ENCODE measurements at regions not wholly inside any gene's neighbourhood (a gene's known extent, or its start where the extent isn't known, plus 50 kb on each side); places are given as distances from the start of the nearest gene placed in this dataset.

DNA sequence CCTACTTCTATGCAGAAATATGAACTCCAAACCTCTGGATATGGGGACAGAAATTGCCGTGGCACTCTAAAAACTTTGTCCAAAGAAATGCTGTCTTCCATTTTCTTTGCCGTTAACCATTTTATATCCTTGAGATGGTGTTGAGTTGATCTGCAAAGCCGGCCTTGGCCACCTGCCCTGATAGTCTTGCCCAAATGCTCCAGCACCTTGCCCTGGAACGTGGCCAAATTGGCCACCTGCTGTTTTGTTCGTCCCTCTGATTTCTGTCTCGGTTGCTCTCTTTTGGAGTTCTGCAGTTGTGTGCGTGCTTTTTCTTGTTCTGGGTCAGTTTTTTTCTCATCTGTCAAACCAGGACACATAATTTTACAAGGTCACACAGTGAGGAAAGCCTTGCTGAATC, 239.7 kb upstream of the GMDS start:
- Histone ChIP-seq H3K9ac (ENCODE audit: low read length in 3 of 3) (no peak overlapping the region), H3K4me3 (ENCODE audit: low read length in 3 of 3) (no peak overlapping the region), H3K9me3 (ENCODE audit: control insufficient read depth in 2 of 3, insufficient read depth in 1 of 3, low read length in 3 of 3) (peaks cover 0 to 8% (median 0%) of the 10 kb centered on the region in 3 donors), H3K36me3 (ENCODE audit: control insufficient read depth in 2 of 3, insufficient read depth in 3 of 3, low read length in 3 of 3) (no peaks in the 10 kb centered on the region), H3K4me1 (ENCODE audit: control insufficient read depth in 2 of 3, insufficient read depth in 2 of 3, low read depth in 1 of 3, low read length in 3 of 3) (no peaks in the 10 kb centered on the region), H3K27ac (ENCODE audit: low read depth in 2 of 2, low read length in 2 of 2) (no peak overlapping the region), H3K27me3 (ENCODE audit: control insufficient read depth, insufficient read depth, low read length) (no peaks in the 10 kb centered on the region)
- DNase-seq (no peak), FAIRE-seq (no peak)
- intact Hi-C loops (cut with DNase I), result no loop called here
- TF ChIP-seq, protein P1, sequence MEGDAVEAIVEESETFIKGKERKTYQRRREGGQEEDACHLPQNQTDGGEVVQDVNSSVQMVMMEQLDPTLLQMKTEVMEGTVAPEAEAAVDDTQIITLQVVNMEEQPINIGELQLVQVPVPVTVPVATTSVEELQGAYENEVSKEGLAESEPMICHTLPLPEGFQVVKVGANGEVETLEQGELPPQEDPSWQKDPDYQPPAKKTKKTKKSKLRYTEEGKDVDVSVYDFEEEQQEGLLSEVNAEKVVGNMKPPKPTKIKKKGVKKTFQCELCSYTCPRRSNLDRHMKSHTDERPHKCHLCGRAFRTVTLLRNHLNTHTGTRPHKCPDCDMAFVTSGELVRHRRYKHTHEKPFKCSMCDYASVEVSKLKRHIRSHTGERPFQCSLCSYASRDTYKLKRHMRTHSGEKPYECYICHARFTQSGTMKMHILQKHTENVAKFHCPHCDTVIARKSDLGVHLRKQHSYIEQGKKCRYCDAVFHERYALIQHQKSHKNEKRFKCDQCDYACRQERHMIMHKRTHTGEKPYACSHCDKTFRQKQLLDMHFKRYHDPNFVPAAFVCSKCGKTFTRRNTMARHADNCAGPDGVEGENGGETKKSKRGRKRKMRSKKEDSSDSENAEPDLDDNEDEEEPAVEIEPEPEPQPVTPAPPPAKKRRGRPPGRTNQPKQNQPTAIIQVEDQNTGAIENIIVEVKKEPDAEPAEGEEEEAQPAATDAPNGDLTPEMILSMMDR (IDR thresholded peaks at IDR 0.05; ENCODE audit: borderline replicate concordance, extremely low read depth, insufficient read depth), result no peak

DNA sequence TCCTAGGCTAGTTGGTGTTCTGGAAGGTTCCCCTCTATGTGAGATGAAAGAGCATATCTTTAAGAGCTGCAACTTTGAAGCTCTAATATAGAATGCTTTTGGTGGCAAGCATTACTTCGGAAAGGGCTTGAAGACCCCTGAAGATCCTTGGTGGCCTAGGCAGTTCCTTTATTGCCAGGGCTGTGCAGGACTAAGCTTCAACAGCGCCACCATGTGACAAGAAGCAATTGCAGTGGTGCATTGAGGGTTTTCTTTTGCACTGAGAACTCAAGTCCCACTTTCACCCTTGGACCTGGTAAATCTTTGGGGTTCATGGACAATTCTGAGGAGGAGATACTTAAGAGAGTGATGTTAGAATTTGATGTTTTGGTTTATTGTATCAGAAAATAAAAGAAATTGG, 237.4 kb upstream of the GMDS start:
- H3K27me3 ChIP-seq (ENCODE audit: control insufficient read depth, insufficient read depth, low read length), result no peaks in the 10 kb centered on the region
- intact Hi-C loops (cut with DNase I), result no loop called here
- H3K4me1 ChIP-seq (ENCODE audit: control insufficient read depth in 2 of 3, insufficient read depth in 2 of 3, low read depth in 1 of 3, low read length in 3 of 3), result peaks cover 0 to 6% (median 0%) of the 10 kb centered on the region in 3 donors
- no peak overlapping the region for H3K9ac ChIP-seq (ENCODE audit: low read length in 3 of 3)
- no peaks in the 10 kb centered on the region for H3K36me3 ChIP-seq (ENCODE audit: control insufficient read depth in 2 of 3, insufficient read depth in 3 of 3, low read length in 3 of 3)
- H3K27ac ChIP-seq (ENCODE audit: low read depth in 2 of 2, low read length in 2 of 2), result no peak overlapping the region
- DNase-seq (no peak), FAIRE-seq (no peak)
- TF ChIP-seq, protein P1 (IDR thresholded peaks at IDR 0.05; ENCODE audit: borderline replicate concordance, extremely low read depth, insufficient read depth), result no peak
- no peak overlapping the region for H3K4me3 ChIP-seq (ENCODE audit: low read length in 3 of 3)
- H3K9me3 ChIP-seq (ENCODE audit: control insufficient read depth in 2 of 3, insufficient read depth in 1 of 3, low read length in 3 of 3), result peaks cover 0 to 8% (median 0%) of the 10 kb centered on the region in 3 donors

DNA sequence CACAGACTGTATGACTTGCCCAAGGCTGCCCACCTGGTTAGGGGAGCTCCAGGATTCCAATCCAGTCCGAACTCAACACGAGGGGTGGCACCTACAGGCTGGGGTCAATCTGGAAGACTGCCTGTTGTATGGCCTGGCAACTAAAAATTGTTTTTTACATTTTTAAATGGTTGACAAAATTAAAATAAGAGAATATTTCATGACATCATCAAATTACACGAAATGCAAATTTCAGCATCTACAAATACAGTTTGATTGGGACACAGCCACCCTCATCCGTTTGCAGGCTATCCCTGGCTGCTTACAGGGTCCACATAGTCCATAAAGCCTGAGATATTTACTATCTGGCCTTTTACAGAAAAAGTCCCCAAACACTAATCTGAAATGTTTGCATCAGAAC, 235.9 kb upstream of the GMDS start:
- H3K36me3 ChIP-seq (ENCODE audit: control insufficient read depth in 2 of 3, insufficient read depth in 3 of 3, low read length in 3 of 3), result no peaks in the 10 kb centered on the region
- H3K9me3 ChIP-seq (ENCODE audit: control insufficient read depth in 2 of 3, insufficient read depth in 1 of 3, low read length in 3 of 3), result peaks cover 0 to 8% (median 0%) of the 10 kb centered on the region in 3 donors
- no peak overlapping the region for H3K4me3 ChIP-seq (ENCODE audit: low read length in 3 of 3)
- no peaks in the 10 kb centered on the region for H3K27me3 ChIP-seq (ENCODE audit: control insufficient read depth, insufficient read depth, low read length)
- intact Hi-C loops (cut with DNase I), result no loop called here
- no peak overlapping the region for H3K27ac ChIP-seq (ENCODE audit: low read depth in 2 of 2, low read length in 2 of 2)
- TF ChIP-seq, protein P1 (IDR thresholded peaks at IDR 0.05; ENCODE audit: borderline replicate concordance, extremely low read depth, insufficient read depth), result no peak
- FAIRE-seq (no peak), DNase-seq (no peak)
- H3K9ac ChIP-seq (ENCODE audit: low read length in 3 of 3), result no peak overlapping the region
- peaks cover 0 to 6% (median 0%) of the 10 kb centered on the region in 3 donors for H3K4me1 ChIP-seq (ENCODE audit: control insufficient read depth in 2 of 3, insufficient read depth in 2 of 3, low read depth in 1 of 3, low read length in 3 of 3)

All from kidney (tissue), 13 donors.